GM12878 (cell line): ENCODE measurements at regions not wholly inside any gene's neighbourhood (a gene's known extent, or its start where the extent isn't known, plus 50 kb on each side); places are given as distances from the start of the nearest gene placed in this dataset.

Source experiments
- ATAC-seq: fragments of 200-7000 bp; cut with Tn5 transposase; 3 replicates; pipeline ENCODE4 v1.9.1; 2020; ENCODE audit warnings: mild to moderate bottlenecking, moderate library complexity
- BruUV-seq: library from RNA; stranded (reverse); fragments of 400-500 nt; replicated peaks from 2 replicates; lab custom pipeline; 2021; lab: Mats Ljungman, UMichigan
- CTCF ChIA-PET: fragments of 300-600 bp; sonication (Branson Sonifier 250); formaldehyde crosslinking; extraction: SDS; loops from one replicate; lab custom pipeline; 2021; ENCODE audit warnings: inconsistent platforms; lab: Yijun Ruan, JAX
- POLR2A ChIA-PET: fragments of 350-600 bp; formaldehyde crosslinking; extraction: SDS; loops from one replicate; lab custom pipeline; 2021; ENCODE audit warnings: inconsistent platforms; lab: Charles Lee
- RAD21 ChIA-PET: fragments of 300-600 bp; sonication (Branson Sonifier 250); formaldehyde crosslinking; loops from one replicate; lab custom pipeline; 2023; ENCODE audit warnings: antibody characterized with exemption; ENCODE audit not compliant: unreplicated experiment; lab: Charles Lee
- SMC1A ChIA-PET: fragments of 300-600 bp; sonication (Branson Sonifier 250); formaldehyde crosslinking; loops from one replicate; lab custom pipeline; 2023; ENCODE audit not compliant: unreplicated experiment, uncharacterized antibody; lab: Charles Lee
- DNase-seq: peaks from one replicate; pipeline ENCODE4 v3.0.0-alpha.2; 2011; ENCODE audit warnings: low read depth, low spot score
- FAIRE-seq: peaks from 3 replicates; lab custom pipeline; 2011; peaks lifted over from hg19 to GRCh38; lab: Jason Lieb, UNC
- H2AFZ ChIP-seq: 2 replicates; pipeline ENCODE4 v1.6.0; 2011; ENCODE audit warnings: low read depth, low read length, control low read depth; ENCODE audit not compliant: control insufficient read depth
- H3K27ac ChIP-seq: 2 replicates; pipeline ENCODE4 v1.5.1; 2011; ENCODE audit warnings: control low read depth; ENCODE audit not compliant: control insufficient read depth, insufficient read depth
- H3K27me3 ChIP-seq, 2 experiments: replicated peaks in 1 of 2; 2 replicates each; pipeline versions ENCODE4 v1.6.0 to v1.6.1; 2011; ENCODE audit warnings: low read length in 1 of 2; ENCODE audit not compliant: control insufficient read depth in 2 of 2, insufficient read depth in 2 of 2
- H3K36me3 ChIP-seq, 2 experiments: 2 replicates each; pipeline ENCODE4 v1.5.1; 2011; ENCODE audit warnings: low read length in 1 of 2; ENCODE audit not compliant: control insufficient read depth in 2 of 2, insufficient read depth in 2 of 2
- H3K4me1 ChIP-seq: 2 replicates; pipeline ENCODE4 v1.6.1; 2011; ENCODE audit warnings: mild to moderate bottlenecking, low read length, moderate library complexity, mixed read lengths; ENCODE audit not compliant: control insufficient read depth, insufficient read depth
- H3K4me2 ChIP-seq: 2 replicates; pipeline ENCODE4 v1.6.0; 2011; ENCODE audit warnings: control low read depth; ENCODE audit not compliant: control insufficient read depth, insufficient read depth
- H3K4me3 ChIP-seq: fragments of 200-600 bp; sonication (generic); 2 replicates; pipeline ENCODE4 v1.5.1; 2016
- H3K79me2 ChIP-seq: 2 replicates; pipeline ENCODE4 v1.6.0; 2011; ENCODE audit warnings: low read length; ENCODE audit not compliant: control insufficient read depth, insufficient read depth
- H3K9ac ChIP-seq: 2 replicates; pipeline ENCODE4 v1.8.0; 2011; ENCODE audit warnings: low read length, control low read depth, mixed read lengths; ENCODE audit not compliant: control insufficient read depth, insufficient read depth
- H3K9me3 ChIP-seq: replicated peaks from 3 replicates; pipeline ENCODE4 v1.5.1; 2011; ENCODE audit warnings: mild to moderate bottlenecking, low read length; ENCODE audit not compliant: control insufficient read depth, insufficient read depth
- H4K20me1 ChIP-seq: 2 replicates; pipeline ENCODE4 v1.6.0; 2011; ENCODE audit not compliant: control insufficient read depth, insufficient read depth
- CEBPB ChIP-seq, 2 experiments: fragments of 150-350 bp in 1 of 2; IDR thresholded peaks; 2 replicates each; pipeline ENCODE4 v1.6.1; 2012 to 2014; ENCODE audit warnings: low read depth in 2 of 2, low read length in 2 of 2, borderline replicate concordance in 1 of 2, inconsistent platforms in 1 of 2
- GATAD2B ChIP-seq: fragments of 450-650 bp; conservative IDR thresholded peaks from 2 replicates; pipeline ENCODE4 v1.6.1; 2017; ENCODE audit warnings: low read depth, mild to moderate bottlenecking, moderate library complexity
- IKZF2 ChIP-seq, 2 experiments: fragments of 450-650 bp; IDR thresholded peaks; 2 replicates each; pipeline ENCODE4 v1.6.1; 2017; ENCODE audit warnings: mild to moderate bottlenecking in 2 of 2, moderate library complexity in 2 of 2
- MEF2A ChIP-seq: IDR thresholded peaks from 2 replicates; pipeline ENCODE4 v1.6.1; 2011; ENCODE audit warnings: low read depth, mild to moderate bottlenecking, low read length, moderate library complexity; ENCODE audit not compliant: insufficient read depth
- NFXL1 ChIP-seq: fragments of 450-650 bp; IDR thresholded peaks from 2 replicates; pipeline ENCODE4 v1.6.1; 2017; ENCODE audit warnings: antibody characterized with exemption, mild to moderate bottlenecking, borderline replicate concordance
- POLR2A ChIP-seq: IDR thresholded peaks from 2 replicates; pipeline ENCODE4 v1.6.1; 2011; ENCODE audit warnings: low read depth, mild to moderate bottlenecking, low read length
- POLR2AphosphoS5 ChIP-seq: IDR thresholded peaks from 2 replicates; pipeline ENCODE4 v1.6.1; 2011; ENCODE audit warnings: mild to moderate bottlenecking, low read length, inconsistent platforms
- TAF1 ChIP-seq: IDR thresholded peaks from 2 replicates; pipeline ENCODE4 v1.6.1; 2011; ENCODE audit warnings: mild to moderate bottlenecking, low read depth, low read length, borderline replicate concordance
- TBL1XR1 ChIP-seq: IDR thresholded peaks from 2 replicates; pipeline ENCODE4 v1.6.1; 2012; ENCODE audit warnings: low read depth, low read length, improper control_type of control experiment
- TCF7 ChIP-seq: IDR thresholded peaks from 2 replicates; pipeline ENCODE4 v1.6.1; 2014; ENCODE audit warnings: antibody characterized with exemption, borderline replicate concordance
- WRNIP1 ChIP-seq: IDR thresholded peaks from 2 replicates; pipeline ENCODE4 v1.6.1; 2011; ENCODE audit warnings: low read depth, low read length, improper control_type of control experiment, borderline replicate concordance
- ZNF24 ChIP-seq: fragments of 450-650 bp; IDR thresholded peaks from 2 replicates; pipeline ENCODE4 v1.6.1; 2017; ENCODE audit warnings: antibody characterized with exemption, mild to moderate bottlenecking
- ZNF384 ChIP-seq: IDR thresholded peaks from 2 replicates; pipeline ENCODE4 v1.6.1; 2012; ENCODE audit warnings: low read depth, mild to moderate bottlenecking, low read length, improper control_type of control experiment, borderline replicate concordance
- WGBS: methylation state at CpG from one replicate; pipeline ENCODE4 v1.1.6; 2016; ENCODE audit warnings: low lambda C conversion rate; ENCODE audit not compliant: insufficient replicate concordance, insufficient coverage; ENCODE audit errors: missing lambda C conversion rate; 5-methylcytosine and 5-hydroxymethylcytosine counted together
- in situ Hi-C: fragments of 300-500 bp; cut with MboI; formaldehyde crosslinking; loops from 9 replicates; pipeline ENCODE4 v1.14.3; 2018; ENCODE audit warnings: mixed read lengths
- intact Hi-C: fragments of 100-400 bp; cut with micrococcal nuclease; formaldehyde crosslinking; loops from one replicate; pipeline ENCODE4 v1.14.2; 2022; ENCODE audit not compliant: unreplicated experiment
- TF ChIP-seq, protein P1 (sequence below): IDR thresholded peaks from 2 replicates; pipeline ENCODE4 v1.6.1; 2012; ENCODE audit warnings: improper control_type of control experiment, low read depth, low read length; ENCODE audit not compliant: insufficient replicate concordance
- TF ChIP-seq, protein P2 (sequence below): fragments of 450-650 bp; IDR thresholded peaks from 2 replicates; pipeline ENCODE4 v1.6.1; 2017; ENCODE audit warnings: borderline replicate concordance
- TF ChIP-seq, protein P3 (sequence below), 3 experiments: IDR thresholded peaks in 2 of 3; conservative IDR thresholded peaks in 1 of 3; 2 replicates each; pipeline ENCODE4 v1.5.1; 2011; ENCODE audit warnings: low read depth in 3 of 3, low read length in 3 of 3, mild to moderate bottlenecking in 3 of 3, control low read depth in 2 of 3, moderate library complexity in 2 of 3, inconsistent platforms in 1 of 3, mixed read lengths in 1 of 3; ENCODE audit not compliant: control insufficient read depth in 2 of 3, insufficient read depth in 1 of 3; ENCODE audit errors: extremely low read depth in 1 of 3

DNA sequence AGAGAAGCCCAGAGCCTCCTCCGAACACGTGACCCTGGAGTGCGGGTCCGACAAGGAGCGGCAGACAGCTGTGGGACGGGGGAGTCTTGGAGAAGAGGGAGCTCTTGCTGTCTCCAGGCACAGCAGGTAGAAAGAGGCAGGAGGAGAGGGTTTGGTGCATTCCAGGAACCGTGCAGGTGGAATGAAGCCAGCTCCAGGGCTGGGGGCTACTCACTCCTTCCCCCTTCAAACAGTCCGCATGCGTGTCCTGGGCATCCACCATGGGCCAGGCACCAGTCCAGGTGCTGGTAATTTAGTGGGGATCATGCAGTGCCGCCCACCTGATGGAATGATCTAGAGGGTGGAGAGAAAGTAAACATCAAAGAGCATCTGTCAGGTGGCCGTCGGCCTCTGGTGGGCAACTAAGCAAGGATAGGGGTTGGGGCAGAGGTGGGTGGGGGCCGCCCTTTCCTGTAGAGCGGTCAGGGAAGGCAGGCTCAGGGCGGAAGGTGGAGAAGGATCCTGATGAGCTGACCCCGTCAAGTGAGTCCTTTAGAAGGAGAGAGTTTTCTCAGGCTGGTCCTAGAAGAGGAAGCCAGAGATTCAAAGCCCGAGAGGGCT is 850.0 kb downstream of the TBC1D22A start (continued):
- TF ChIP-seq, protein P1, sequence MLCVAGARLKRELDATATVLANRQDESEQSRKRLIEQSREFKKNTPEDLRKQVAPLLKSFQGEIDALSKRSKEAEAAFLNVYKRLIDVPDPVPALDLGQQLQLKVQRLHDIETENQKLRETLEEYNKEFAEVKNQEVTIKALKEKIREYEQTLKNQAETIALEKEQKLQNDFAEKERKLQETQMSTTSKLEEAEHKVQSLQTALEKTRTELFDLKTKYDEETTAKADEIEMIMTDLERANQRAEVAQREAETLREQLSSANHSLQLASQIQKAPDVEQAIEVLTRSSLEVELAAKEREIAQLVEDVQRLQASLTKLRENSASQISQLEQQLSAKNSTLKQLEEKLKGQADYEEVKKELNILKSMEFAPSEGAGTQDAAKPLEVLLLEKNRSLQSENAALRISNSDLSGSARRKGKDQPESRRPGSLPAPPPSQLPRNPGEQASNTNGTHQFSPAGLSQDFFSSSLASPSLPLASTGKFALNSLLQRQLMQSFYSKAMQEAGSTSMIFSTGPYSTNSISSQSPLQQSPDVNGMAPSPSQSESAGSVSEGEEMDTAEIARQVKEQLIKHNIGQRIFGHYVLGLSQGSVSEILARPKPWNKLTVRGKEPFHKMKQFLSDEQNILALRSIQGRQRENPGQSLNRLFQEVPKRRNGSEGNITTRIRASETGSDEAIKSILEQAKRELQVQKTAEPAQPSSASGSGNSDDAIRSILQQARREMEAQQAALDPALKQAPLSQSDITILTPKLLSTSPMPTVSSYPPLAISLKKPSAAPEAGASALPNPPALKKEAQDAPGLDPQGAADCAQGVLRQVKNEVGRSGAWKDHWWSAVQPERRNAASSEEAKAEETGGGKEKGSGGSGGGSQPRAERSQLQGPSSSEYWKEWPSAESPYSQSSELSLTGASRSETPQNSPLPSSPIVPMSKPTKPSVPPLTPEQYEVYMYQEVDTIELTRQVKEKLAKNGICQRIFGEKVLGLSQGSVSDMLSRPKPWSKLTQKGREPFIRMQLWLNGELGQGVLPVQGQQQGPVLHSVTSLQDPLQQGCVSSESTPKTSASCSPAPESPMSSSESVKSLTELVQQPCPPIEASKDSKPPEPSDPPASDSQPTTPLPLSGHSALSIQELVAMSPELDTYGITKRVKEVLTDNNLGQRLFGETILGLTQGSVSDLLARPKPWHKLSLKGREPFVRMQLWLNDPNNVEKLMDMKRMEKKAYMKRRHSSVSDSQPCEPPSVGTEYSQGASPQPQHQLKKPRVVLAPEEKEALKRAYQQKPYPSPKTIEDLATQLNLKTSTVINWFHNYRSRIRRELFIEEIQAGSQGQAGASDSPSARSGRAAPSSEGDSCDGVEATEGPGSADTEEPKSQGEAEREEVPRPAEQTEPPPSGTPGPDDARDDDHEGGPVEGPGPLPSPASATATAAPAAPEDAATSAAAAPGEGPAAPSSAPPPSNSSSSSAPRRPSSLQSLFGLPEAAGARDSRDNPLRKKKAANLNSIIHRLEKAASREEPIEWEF = no peak
- TF ChIP-seq TCF7 = no peak

DNA sequence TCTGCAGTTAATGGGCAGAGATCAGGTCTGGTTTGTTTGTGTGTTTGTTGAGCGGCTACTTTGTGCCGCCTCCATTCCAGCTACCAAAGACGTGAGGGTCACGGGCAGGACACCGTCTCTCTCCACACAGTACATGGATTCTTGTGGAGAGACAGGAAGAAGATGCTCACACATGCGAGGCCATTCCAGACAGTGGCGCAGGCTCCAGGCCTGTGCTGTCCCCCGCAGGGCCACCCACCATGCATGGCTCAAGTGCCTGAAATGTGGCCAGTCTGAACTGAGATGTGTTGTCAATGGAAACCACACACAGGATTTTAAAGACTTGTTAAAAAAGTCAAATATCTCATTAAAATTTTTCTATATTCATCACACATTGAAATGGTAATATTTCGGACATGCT is 848.3 kb downstream of the TBC1D22A start:
- 70% methylated on average over 9 of the region's 9 CpGs for WGBS
- ATAC-seq (no peak), DNase-seq (no peak), FAIRE-seq (no peak)
- Histone ChIP-seq H3K9ac (no peak overlapping the region), H3K36me3 (no peaks in the 10 kb centered on the region), H3K4me3 (no peak overlapping the region), H2AFZ (no peak overlapping the region), H3K9me3 (no peaks in the 10 kb centered on the region; the same call in 2 of the 3 replicates), H3K4me1 (no peaks in the 10 kb centered on the region), H3K79me2 (no peaks in the 10 kb centered on the region), H3K27me3 (no peaks in the 10 kb centered on the region), H3K4me2 (no peak overlapping the region), H3K27ac (no peak overlapping the region), H4K20me1 (no peaks in the 10 kb centered on the region)
- intact Hi-C loops (no loop called here), in situ Hi-C loops (no loop called here)
- SMC1A ChIA-PET = no interaction called here
- RAD21 ChIA-PET = no interaction called here
- CTCF ChIA-PET = no interaction called here
- POLR2A ChIA-PET = no interaction called here
- BruUV-seq = no TSS peak
- no peak for TF ChIP-seq TBL1XR1
- no peak for TF ChIP-seq POLR2A
- TF ChIP-seq GATAD2B = no peak
- TF ChIP-seq, protein P2, sequence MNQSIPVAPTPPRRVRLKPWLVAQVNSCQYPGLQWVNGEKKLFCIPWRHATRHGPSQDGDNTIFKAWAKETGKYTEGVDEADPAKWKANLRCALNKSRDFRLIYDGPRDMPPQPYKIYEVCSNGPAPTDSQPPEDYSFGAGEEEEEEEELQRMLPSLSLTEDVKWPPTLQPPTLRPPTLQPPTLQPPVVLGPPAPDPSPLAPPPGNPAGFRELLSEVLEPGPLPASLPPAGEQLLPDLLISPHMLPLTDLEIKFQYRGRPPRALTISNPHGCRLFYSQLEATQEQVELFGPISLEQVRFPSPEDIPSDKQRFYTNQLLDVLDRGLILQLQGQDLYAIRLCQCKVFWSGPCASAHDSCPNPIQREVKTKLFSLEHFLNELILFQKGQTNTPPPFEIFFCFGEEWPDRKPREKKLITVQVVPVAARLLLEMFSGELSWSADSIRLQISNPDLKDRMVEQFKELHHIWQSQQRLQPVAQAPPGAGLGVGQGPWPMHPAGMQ = no peak
- no peak for TF ChIP-seq ZNF384
- TF ChIP-seq IKZF2 (IDR thresholded peaks at IDR 0.05) = no peak
- TF ChIP-seq TAF1 = no peak
- no peak for TF ChIP-seq CEBPB (IDR thresholded peaks at IDR 0.05; ENCODE audit: borderline replicate concordance in 1 of 2, low read depth in 2 of 2, low read length in 2 of 2)
- no peak for TF ChIP-seq NFXL1
- TF ChIP-seq MEF2A = no peak
- no peak for TF ChIP-seq ZNF24
- TF ChIP-seq WRNIP1 = no peak
- TF ChIP-seq, protein P3, sequence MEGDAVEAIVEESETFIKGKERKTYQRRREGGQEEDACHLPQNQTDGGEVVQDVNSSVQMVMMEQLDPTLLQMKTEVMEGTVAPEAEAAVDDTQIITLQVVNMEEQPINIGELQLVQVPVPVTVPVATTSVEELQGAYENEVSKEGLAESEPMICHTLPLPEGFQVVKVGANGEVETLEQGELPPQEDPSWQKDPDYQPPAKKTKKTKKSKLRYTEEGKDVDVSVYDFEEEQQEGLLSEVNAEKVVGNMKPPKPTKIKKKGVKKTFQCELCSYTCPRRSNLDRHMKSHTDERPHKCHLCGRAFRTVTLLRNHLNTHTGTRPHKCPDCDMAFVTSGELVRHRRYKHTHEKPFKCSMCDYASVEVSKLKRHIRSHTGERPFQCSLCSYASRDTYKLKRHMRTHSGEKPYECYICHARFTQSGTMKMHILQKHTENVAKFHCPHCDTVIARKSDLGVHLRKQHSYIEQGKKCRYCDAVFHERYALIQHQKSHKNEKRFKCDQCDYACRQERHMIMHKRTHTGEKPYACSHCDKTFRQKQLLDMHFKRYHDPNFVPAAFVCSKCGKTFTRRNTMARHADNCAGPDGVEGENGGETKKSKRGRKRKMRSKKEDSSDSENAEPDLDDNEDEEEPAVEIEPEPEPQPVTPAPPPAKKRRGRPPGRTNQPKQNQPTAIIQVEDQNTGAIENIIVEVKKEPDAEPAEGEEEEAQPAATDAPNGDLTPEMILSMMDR (IDR thresholded peaks at IDR 0.05 in 2 of 3, conservative IDR thresholded peaks at IDR 0.05 in 1 of 3; ENCODE audit: control insufficient read depth in 2 of 3, extremely low read depth in 1 of 3, insufficient read depth in 1 of 3, low read depth in 3 of 3, low read length in 3 of 3) = no peak
- TF ChIP-seq POLR2AphosphoS5 = no peak
